ENCODE measurements at regions not wholly inside any gene's neighbourhood (a gene's known extent, or its start where the extent isn't known, plus 50 kb on each side); places are given as distances from the start of the nearest gene placed in this dataset.

GRCh38 chr14:44662250-44662891, 155.3 kb upstream of the FSCB start:
- Histone ChIP-seq H3K9ac (no peak overlapping the region), H3K4me2 (no peak overlapping the region), H3K27ac (no peak overlapping the region), H4K20me1 (no peaks in the 10 kb centered on the region), H3K4me1 (peaks cover 11% of the 10 kb centered on the region; the same call in 1 of the 2 replicates), H3K4me3 (no peak overlapping the region), H3K36me3 (no peaks in the 10 kb centered on the region), H3K9me3 (peaks cover 3% of the 10 kb centered on the region), H3K27me3 (no peaks in the 10 kb centered on the region)
- TF ChIP-seq Cebpa-rat (IDR thresholded peaks at IDR 0.05): no peak

DNA sequence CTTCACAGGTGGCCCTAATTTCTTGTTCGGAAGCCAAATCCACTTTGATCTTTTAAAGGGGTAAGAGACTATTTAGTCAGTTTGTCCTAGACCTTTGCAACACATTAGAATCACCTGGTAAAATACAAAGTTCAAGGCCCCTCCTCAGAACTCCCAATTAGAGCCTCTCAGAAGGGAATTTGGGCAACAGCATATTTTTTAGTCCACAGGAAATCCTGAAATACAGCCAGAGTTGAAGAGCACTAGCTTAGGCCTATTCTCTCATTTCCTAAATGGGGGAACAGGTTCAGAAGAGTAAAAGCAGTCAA, 151.3 kb upstream of the FSCB start:
- no peaks in the 10 kb centered on the region for H3K9me3 ChIP-seq
- no peak overlapping the region for H3K27ac ChIP-seq
- TF ChIP-seq Cebpa-rat (IDR thresholded peaks at IDR 0.05): no peak
- no peak overlapping the region for H3K4me2 ChIP-seq
- peaks cover 11% of the 10 kb centered on the region; the same call in 1 of the 2 replicates for H3K4me1 ChIP-seq
- H4K20me1 ChIP-seq: no peaks in the 10 kb centered on the region
- no peak overlapping the region for H3K9ac ChIP-seq
- no peak overlapping the region for H3K4me3 ChIP-seq
- no peaks in the 10 kb centered on the region for H3K36me3 ChIP-seq
- no peaks in the 10 kb centered on the region for H3K27me3 ChIP-seq

DNA sequence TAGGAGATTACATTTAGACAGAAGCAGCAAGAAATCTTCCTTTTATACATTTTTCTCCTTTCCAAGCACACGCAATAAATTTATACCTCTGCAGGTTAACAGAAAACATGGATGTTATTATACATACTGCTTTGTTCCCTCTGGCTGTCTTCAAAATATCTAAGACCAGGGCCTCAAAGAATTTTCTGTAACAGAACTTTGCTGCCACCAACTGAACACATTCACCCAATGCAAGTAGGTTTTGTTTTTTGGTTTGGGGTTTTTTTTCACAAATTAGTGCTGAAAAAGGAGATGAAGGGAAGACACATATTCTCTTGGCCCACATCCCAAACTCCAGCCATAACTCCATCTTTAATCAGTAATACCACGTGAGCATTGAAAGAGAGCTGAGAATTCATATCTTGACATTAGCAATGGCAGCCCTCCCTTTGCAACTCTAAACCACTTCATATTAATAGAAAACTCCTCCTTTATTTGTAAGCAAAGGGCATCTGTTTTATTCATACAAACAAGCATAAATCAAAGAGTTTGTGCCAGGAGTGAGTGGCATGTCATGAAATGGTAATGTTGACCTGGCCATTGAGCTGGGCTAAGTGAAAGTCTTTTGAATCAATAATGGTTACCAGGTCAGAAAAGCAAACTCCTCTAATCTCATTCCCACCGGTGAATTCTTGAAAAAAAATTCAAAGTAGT, 150.8 kb upstream of the FSCB start:
- Histone ChIP-seq H3K9me3 (no peaks in the 10 kb centered on the region), H3K27me3 (no peaks in the 10 kb centered on the region), H3K4me1 (peaks cover 11% of the 10 kb centered on the region; the same call in 1 of the 2 replicates), H4K20me1 (no peaks in the 10 kb centered on the region), H3K4me3 (no peak overlapping the region), H3K36me3 (no peaks in the 10 kb centered on the region), H3K27ac (no peak overlapping the region), H3K9ac (no peak overlapping the region), H3K4me2 (no peak overlapping the region)
- no peak for TF ChIP-seq Cebpa-rat (IDR thresholded peaks at IDR 0.05)

DNA sequence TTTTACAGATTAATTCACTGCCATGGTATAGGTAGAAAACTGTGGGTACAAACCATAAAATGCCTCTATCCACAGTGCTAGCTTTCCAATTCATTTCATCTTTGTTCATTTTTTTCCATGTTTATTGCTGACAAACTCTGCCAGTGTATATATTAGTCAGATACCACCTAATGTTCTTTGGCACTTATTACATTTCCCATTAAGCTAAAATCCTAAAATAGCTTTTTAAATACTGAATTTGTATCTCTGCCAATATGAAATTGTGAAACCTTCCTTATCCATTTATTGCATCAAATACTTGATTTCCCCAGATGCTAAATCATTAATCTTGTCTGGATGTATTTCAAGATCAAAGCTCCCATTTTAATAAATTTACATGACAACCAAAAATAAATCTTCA, 150.1 kb upstream of the FSCB start:
- H4K20me1 ChIP-seq: no peaks in the 10 kb centered on the region
- no peaks in the 10 kb centered on the region for H3K27me3 ChIP-seq
- no peak overlapping the region for H3K4me3 ChIP-seq
- no peak overlapping the region for H3K27ac ChIP-seq
- H3K9me3 ChIP-seq: no peaks in the 10 kb centered on the region
- H3K9ac ChIP-seq: no peak overlapping the region
- H3K4me2 ChIP-seq: no peak overlapping the region
- no peak for TF ChIP-seq Cebpa-rat (IDR thresholded peaks at IDR 0.05)
- H3K36me3 ChIP-seq: no peaks in the 10 kb centered on the region
- peaks cover 11% of the 10 kb centered on the region; the same call in 1 of the 2 replicates for H3K4me1 ChIP-seq

DNA sequence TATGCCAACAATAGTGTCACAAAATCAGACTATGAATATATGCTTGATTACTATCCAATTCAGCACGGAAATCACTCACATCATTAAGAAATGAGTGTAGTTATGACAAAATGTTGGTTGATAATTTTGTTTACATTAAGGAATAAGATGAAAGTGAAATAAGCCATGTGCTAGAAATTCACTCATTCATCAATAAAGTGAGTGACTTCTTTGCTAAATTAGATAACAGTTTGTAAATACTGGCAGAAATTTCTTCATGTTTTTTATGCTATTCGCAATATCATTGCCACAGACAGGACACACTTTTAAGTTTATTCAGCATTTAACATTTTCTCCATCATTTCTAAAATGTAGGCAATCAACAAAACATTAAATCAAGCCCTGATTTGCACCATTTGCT, 147.5 kb upstream of the FSCB start:
- H3K9ac ChIP-seq: no peak overlapping the region
- no peak for TF ChIP-seq Cebpa-rat (IDR thresholded peaks at IDR 0.05)
- no peak overlapping the region for H3K27ac ChIP-seq
- no peaks in the 10 kb centered on the region for H3K4me1 ChIP-seq
- H3K27me3 ChIP-seq: no peaks in the 10 kb centered on the region
- no peak overlapping the region for H3K4me2 ChIP-seq
- no peaks in the 10 kb centered on the region for H4K20me1 ChIP-seq
- H3K9me3 ChIP-seq: no peaks in the 10 kb centered on the region
- H3K36me3 ChIP-seq: no peaks in the 10 kb centered on the region
- no peak overlapping the region for H3K4me3 ChIP-seq

DNA sequence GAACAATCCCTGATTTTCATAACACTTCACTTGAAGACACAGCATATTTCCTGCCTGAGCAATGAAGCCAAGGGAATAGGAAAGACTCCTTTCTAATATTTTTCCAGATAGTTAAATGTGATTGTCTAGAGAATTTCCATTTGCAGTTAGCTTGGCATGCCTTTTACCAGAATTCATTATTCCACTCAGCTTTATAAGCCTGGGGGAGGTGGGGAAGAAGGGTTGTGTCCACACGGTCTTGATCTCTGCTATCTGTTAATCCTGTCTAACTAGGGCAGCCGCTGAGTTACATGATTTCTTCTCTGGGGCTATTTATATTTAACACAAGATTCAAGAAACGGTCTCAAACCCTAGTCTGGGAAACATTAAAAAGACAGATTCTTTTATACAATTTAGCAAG, 146.6 kb upstream of the FSCB start:
- no peak overlapping the region for H3K4me3 ChIP-seq
- H3K4me2 ChIP-seq: no peak overlapping the region
- H4K20me1 ChIP-seq: no peaks in the 10 kb centered on the region
- no peak overlapping the region for H3K27ac ChIP-seq
- TF ChIP-seq Cebpa-rat (IDR thresholded peaks at IDR 0.05): no peak
- no peak overlapping the region for H3K9ac ChIP-seq
- no peaks in the 10 kb centered on the region for H3K36me3 ChIP-seq
- no peaks in the 10 kb centered on the region for H3K27me3 ChIP-seq
- no peaks in the 10 kb centered on the region for H3K9me3 ChIP-seq
- no peaks in the 10 kb centered on the region for H3K4me1 ChIP-seq

DNA sequence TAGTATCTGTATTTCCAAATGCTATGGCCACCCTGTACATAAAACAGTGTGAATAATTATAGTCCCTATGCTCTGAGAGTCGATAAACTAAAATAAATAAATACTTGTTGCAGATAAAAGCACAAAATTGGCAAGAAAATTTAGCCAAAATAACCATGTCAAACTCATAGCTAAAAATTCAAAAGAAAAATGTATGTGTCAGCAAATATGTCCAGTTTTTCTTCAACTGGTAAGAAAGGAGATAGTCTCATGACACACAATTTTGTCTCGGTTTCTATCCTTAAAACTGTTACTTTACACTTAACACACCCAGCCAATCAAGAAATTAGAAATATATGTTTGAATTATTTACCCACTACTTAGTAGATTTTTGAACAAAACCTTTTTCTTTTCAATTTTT, 145.6 kb upstream of the FSCB start:
- TF ChIP-seq Cebpa-rat (IDR thresholded peaks at IDR 0.05): no peak
- Histone ChIP-seq H4K20me1 (no peaks in the 10 kb centered on the region), H3K9me3 (no peaks in the 10 kb centered on the region)

DNA sequence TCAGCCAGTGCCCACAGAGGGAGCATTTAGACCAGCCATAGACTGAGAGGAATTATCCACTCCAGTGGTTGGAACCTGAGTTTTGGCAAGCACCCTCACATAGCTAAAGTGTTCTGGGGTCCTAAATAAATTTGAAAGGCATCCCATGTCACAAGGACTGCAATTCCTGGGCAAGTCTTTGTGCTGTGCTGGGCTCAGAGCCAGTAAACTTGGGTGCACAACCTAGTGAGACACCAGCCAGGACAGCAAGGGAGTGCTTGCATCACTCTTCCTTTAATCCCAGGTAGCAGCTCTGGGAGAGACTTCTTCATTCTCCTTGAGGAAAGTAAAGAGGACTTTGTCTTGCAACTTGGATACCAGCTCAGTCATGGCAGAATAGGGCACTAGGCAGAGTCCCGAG, 142.0 kb upstream of the FSCB start:
- Histone ChIP-seq H3K9me3 (no peaks in the 10 kb centered on the region), H3K4me2 (no peak overlapping the region), H3K4me3 (no peak overlapping the region), H3K4me1 (no peaks in the 10 kb centered on the region), H3K27ac (no peak overlapping the region), H3K36me3 (no peaks in the 10 kb centered on the region), H3K9ac (no peak overlapping the region), H3K27me3 (no peaks in the 10 kb centered on the region), H4K20me1 (no peaks in the 10 kb centered on the region)
- no peak for TF ChIP-seq Cebpa-rat (IDR thresholded peaks at IDR 0.05)

More for the DNA sequence above, 145.6 kb upstream of the FSCB start:
- H3K4me3 ChIP-seq: no peak overlapping the region
- no peaks in the 10 kb centered on the region for H3K4me1 ChIP-seq
- no peak overlapping the region for H3K9ac ChIP-seq
- H3K4me2 ChIP-seq: no peak overlapping the region
- no peaks in the 10 kb centered on the region for H3K27me3 ChIP-seq
- H3K27ac ChIP-seq: no peak overlapping the region
- no peaks in the 10 kb centered on the region for H3K36me3 ChIP-seq

GRCh38 chr14:44640416-44640815, 133.3 kb upstream of the FSCB start:
- no peak overlapping the region for H3K9ac ChIP-seq
- H3K36me3 ChIP-seq: no peaks in the 10 kb centered on the region
- H3K9me3 ChIP-seq: no peaks in the 10 kb centered on the region
- H3K27ac ChIP-seq: no peak overlapping the region
- no peak for TF ChIP-seq Cebpa-rat (IDR thresholded peaks at IDR 0.05)
- H3K4me2 ChIP-seq: peak overlapping the region; percentile 31; the same call in 1 of the 2 replicates
- H3K4me3 ChIP-seq: no peak overlapping the region
- no peaks in the 10 kb centered on the region for H3K27me3 ChIP-seq
- peaks cover 14% of the 10 kb centered on the region for H3K4me1 ChIP-seq
- H4K20me1 ChIP-seq: no peaks in the 10 kb centered on the region

- no peak for TF ChIP-seq Cebpa-rat (IDR thresholded peaks at IDR 0.05)
- peak overlapping the region; percentile 31; the same call in 1 of the 2 replicates for H3K4me2 ChIP-seq
Observed at GRCh38 chr14:44639781-44640385, 132.8 kb upstream of the FSCB start.

More at GRCh38 chr14:44639781-44640385, 132.8 kb upstream of the FSCB start:
- H3K27me3 ChIP-seq: no peaks in the 10 kb centered on the region
- H3K9me3 ChIP-seq: no peaks in the 10 kb centered on the region
- no peaks in the 10 kb centered on the region for H4K20me1 ChIP-seq
- H3K36me3 ChIP-seq: no peaks in the 10 kb centered on the region
- H3K27ac ChIP-seq: no peak overlapping the region
- H3K9ac ChIP-seq: no peak overlapping the region
- H3K4me3 ChIP-seq: no peak overlapping the region
- peaks cover 14% of the 10 kb centered on the region for H3K4me1 ChIP-seq

Measured in BLaER1 (cell line).